HEK293T (cell line): ENCODE measurements at regions not wholly inside any gene's neighbourhood (a gene's known extent, or its start where the extent isn't known, plus 50 kb on each side); places are given as distances from the start of the nearest gene placed in this dataset.

Experiments
- CTBP1 ChIP-seq: fragments of 450-650 bp; IDR thresholded peaks from 2 replicates; pipeline ENCODE4 v1.6.1; 2016; ENCODE audit warnings: borderline replicate concordance
- FOXA1 ChIP-seq: fragments of 450-650 bp; IDR thresholded peaks from 2 replicates; pipeline ENCODE4 v1.6.1; 2016; ENCODE audit warnings: mild to moderate bottlenecking
- HDGF ChIP-seq: fragments of 450-650 bp; IDR thresholded peaks from 2 replicates; pipeline ENCODE4 v1.6.1; 2017; ENCODE audit warnings: antibody characterized with exemption, borderline replicate concordance
- L3MBTL2 ChIP-seq: fragments of 450-650 bp; conservative IDR thresholded peaks from 2 replicates; pipeline ENCODE4 v1.6.1; 2016; ENCODE audit warnings: mild to moderate bottlenecking
- SP1 ChIP-seq: fragments of 450-650 bp; IDR thresholded peaks from 2 replicates; pipeline ENCODE4 v1.6.1; 2017
- SUZ12 ChIP-seq: fragments of 450-650 bp; IDR thresholded peaks from 2 replicates; pipeline ENCODE4 v1.6.1; 2016; ENCODE audit warnings: mild to moderate bottlenecking

DNA sequence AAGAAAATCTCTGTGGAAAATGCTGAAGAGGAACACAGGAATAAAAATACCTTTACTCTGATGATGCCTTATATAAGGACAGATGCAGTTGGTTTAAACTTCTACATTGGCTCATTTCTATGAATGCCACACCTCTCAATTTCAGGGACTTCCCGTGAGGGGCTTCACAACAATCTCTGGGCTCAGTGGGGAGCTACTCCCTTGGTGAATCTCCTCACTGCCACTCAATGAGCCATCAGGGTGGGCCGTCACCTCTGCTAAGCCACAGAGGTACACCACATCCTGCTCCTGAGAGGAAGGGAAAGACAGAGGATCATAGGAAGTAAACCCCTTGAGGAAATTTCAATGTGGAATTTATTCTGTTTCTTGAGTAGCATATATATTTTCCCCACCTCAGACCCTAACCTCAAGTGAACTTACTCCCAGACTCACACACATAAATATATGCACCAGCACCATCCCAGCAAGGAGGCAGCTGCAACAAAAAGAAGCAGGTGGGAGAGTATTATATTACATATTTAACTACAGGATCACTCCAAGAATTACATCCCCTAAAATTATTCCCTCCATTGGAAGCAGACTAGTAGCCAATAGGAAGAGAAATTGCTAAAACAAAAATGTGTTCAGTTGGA, 63.3 kb upstream of the PRSS1 start:
- no peak for TF ChIP-seq CTBP1
- no peak for TF ChIP-seq HDGF
- TF ChIP-seq SUZ12 = no peak
- TF ChIP-seq SP1 = no peak
- no peak for TF ChIP-seq FOXA1
- no peak for TF ChIP-seq L3MBTL2
